HG03571 (cell line): ENCODE measurements at regions not wholly inside any gene's neighbourhood (a gene's known extent, or its start where the extent isn't known, plus 50 kb on each side); places are given as distances from the start of the nearest gene placed in this dataset.

Experiments
- ATAC-seq: cut with Tn5 transposase; IDR thresholded peaks from one replicate; pipeline ENCODE4 v1.9.1; 2021; ENCODE audit not compliant: unreplicated experiment

DNA sequence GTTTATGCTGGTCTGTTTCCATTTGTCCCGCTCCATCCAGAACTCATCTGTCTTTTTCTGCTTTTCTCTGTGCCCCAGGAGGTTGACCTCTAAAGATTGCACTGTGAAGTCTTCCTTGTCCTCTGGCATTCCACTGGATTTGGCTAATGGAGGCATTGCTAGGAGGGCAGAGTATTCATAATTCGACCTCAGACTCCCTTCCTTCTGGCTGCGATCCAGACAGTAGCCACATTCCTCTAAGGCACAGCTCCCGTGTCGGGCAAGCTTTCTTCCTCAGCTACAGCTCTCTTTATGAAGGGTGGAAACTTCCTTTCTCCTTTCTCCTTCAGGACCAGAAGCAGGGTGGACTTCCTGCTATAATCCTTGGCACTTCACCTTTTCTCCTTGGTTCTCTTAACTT lies 175.9 kb downstream of the BAMBI start:
- no peak for ATAC-seq

DNA sequence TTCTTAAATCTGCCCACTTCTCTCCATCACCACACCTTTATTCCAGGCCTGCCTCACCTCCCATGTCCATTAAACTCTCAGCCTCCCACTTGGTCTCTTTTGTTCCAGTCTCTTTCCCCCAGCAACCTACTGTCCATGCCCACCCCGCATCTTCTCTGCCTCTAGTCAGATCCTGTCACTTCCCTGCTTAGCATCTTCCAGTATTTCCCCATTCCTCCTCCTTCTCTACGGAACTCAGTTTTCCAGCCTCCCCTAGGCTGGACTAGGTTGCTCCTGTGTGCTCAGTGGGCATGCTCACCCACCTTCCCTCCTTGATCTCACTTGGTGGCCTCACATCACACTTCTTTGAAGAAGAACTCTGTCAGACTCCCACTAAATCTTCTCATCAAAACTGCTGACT lies 179.8 kb downstream of the BAMBI start:
- no peak for ATAC-seq

DNA sequence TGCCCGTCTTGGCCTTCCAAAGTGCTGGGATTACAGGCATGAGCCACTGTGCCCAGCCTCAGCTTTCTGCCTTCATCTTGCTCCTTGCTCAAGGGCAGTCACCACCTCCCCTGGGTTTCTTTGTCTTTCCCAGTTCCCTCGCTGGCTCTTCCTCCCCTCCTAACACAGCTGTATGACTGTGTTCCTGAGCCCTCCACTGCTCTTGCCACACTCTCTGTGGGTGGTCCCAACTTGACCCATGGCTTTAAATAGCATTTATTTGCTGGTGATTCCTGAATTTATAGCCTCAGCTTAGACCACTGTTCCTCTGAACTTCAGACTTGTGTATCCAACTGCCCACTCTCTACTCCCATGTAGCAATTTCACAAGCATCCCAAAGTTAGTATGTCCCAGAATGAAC lies 181.3 kb downstream of the BAMBI start:
- no peak for ATAC-seq

DNA sequence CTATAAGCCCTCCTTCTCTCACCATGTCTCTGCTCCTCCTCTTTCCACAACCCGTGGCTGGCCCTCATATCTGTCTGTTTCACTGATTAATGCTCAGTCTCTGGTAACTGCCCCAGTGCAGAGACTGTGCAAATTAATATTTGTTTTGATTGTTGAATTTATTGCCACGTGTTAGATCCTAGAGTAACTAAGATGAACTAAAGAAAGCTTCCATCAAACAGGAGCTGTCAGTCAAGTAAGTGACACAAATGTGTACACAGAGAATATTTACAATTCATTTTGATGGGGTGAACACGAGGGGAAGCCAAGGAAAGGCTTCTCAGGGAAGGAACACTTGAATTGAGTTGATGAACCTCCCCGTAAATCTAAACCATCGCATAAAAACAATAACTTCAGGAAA lies 182.5 kb downstream of the BAMBI start:
- no peak for ATAC-seq

DNA sequence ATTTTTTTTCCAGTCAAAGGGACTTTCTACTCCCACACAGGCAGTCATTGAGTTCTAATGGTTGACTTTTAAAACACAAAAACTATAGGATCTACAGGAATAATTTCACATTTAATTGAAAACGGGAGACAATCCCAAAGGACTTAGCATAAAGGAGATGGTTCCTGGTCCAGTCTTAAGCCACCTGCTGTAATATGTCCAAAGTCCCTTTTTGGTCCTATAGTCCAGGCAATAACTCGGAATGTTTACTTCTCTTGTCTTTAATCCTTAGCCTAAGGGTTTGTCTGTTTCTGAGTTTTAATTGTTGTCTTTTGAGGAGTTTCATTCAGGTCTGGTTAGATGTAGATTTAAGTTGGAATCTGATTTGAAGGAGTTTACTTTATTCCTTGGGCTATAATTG lies 184.9 kb downstream of the BAMBI start:
- no peak for ATAC-seq

DNA sequence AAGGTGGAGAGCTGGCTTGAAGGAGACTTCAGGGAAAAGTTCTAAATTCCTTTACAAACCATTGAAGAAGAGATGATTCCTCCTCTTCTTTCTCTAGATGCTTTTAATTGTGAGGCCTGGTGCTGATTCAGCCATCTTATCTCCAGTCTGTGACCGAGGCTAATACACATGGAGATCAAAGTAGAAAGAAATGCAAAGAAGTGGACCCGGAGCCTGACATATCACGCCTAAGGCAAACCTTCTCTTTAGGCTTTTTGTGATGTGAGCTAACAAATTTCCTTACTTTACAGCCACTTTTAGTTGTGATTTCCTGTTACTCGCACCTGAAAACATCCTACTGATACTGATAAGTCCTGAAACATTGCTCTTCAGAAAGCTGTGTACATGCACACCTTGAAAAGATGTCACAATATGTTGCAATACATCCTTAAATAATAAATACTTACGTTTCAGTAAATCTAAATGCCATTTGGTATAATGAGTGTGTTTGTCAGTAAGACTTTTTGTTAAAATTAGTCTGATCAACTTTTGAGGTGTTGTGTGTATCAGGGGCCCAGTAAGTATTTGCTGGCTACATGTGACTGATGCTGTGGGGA lies 192.4 kb downstream of the BAMBI start:
- ATAC-seq, result no peak

DNA sequence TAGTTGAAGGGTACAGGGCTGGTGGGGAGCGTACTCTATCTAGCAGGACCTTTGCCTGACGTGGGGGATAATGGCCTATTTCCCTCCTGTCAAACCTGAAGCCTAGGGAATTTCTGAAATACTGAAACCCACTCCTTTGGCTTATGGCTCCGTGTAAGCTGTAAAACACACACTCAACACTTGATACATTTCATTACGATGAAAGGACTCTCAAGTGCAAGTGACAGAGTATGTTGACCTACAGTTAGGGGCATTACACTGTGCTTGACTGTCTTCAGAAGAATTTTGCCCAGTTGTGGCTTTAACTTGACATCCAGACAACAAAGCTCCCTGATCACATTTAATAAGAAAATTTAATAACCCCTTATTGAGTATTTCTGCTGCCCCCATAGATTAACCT lies 194.3 kb downstream of the BAMBI start:
- no peak for ATAC-seq

DNA sequence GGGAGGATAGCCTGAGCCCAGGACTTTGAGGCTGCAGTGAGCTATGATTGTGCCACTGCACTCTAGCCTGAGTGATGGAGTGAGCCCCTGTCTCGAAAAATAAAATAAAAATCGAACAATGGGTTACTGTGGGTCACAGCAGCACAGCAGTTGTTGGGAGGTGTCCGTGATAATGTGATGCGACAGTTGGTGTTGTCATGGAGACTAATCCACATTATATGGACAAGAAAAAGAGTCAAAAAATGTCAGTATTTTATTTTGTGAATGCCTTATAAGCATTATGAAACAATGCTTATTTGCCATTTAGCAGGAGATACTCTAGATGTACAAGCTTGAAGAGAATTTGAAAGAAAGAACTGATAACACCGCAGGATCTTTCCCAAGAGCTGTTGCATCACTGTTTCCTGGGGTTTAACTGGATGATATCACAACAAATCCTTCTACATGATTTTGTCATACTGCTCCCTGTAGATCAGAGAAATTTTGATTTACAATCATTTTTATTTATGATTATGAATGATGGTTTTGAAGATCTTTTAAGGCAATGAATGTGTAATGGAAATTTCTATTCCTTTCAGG lies 195.4 kb downstream of the BAMBI start:
- ATAC-seq, result no peak

DNA sequence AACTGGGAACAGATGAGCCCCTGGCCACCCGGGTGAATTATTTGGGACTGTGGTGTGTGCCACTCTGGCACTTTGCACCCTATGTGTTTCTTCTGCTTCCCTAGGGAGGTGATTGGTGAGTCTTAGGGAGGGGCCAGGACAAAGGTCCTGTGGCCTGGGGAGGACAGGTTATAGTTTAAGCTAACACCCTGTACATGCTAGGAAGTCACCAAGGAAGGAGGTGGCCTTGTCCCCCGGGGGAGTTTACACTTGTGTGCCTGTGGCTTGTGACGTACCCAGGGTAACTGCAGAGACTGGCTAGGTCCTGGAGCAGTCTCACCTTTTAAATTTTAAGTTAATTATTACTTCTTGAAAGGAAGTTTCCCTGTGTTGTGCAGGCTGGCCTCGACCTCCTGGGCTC lies 196.2 kb downstream of the BAMBI start:
- ATAC-seq, result no peak

DNA sequence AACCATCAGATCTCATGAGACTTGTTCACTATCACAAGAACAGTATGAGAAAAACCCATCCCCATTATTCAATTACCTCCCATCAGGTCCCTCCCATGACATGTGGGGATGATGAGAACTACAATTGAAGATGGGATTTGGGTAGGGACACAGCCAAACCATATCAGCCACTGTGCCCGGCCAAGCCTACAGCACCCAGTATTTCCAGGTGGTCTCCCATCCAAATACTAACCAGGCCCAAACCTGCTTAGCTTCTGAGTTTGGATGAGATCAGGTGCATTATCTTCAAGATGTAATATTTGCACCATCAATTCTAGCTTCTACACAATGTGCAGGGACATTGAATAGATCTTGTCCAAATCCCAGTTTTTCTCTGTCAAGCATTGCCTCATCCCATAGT lies 196.9 kb downstream of the BAMBI start:
- no peak for ATAC-seq

DNA sequence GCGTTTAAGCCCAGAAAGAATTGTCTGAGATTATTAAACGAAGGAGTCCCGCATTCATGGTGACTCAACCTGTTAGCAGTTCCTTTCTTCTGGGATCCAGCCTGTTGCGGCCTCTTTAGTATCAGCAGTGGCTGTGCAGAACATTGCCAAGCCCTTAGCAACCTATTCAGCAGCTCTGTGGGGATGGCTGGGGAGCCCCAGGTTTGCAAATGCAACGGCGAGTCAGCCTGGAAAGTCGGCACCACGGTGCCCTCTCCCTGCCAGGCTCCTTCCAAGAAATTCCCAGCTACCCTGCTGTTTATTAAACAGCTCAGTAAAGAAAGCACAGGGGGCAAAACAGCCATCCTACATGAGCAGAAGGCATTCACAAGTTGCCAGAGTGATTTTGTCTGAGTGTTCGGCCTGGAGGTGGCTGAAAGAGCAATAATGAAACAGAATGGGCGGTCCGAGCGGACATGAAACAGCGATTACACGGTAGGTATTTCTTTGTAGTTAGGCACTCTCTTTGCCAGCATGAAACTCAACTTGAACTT lies 198.3 kb downstream of the BAMBI start:
- no peak for ATAC-seq

DNA sequence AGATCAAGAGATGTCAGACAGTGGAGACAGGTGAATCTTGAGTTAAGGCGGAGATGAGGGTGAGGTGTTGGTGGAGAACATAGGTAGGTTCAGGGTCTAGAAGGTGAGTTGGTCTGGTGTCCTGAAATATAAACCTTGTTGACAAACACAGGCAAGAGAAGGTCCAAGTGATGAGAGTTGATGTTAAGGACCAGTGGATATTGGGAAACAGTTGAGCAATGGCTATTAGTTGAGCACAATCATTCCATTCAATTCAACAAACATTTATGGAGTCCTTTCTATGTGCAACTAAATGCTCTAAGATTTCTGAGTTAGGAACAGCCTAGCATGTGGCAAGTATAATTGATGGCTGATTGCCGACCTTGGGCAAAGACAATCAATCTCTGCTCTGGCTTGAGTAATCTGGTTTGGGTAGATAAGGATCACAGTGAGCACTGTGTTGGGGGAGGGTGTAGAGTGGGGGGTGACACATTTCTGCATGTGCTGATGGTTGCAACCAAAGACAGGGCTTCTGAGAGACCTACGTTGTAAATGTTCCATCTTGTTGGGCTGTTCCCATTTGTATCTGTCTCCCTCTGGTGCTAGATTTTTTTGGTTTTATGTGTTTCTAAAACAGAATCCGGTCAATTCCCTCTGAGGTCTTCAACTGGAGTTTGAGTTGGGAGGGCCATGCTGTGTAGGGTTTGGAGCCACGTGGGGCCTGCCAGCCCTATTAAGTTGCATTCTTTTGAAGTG lies 201.1 kb downstream of the BAMBI start:
- ATAC-seq, result no peak

DNA sequence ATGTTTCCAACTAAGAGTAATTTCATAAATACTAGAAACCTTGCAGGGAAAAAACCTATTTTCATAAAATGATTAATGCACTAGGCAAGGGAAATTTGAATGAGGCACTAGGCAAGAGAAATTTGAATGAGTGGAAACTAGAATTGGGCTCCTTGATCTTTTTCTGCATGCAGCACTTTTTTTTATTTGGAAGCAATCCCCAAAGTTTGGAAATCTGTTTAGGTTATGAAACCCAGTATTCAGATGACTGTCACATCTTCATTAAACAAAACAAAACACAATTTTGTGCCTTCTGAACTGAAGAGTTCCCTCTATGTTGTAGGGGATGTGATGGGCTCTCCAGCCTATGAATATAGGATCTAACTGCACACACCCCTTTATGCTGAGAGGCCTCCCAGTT lies 201.9 kb downstream of the BAMBI start:
- no peak for ATAC-seq

DNA sequence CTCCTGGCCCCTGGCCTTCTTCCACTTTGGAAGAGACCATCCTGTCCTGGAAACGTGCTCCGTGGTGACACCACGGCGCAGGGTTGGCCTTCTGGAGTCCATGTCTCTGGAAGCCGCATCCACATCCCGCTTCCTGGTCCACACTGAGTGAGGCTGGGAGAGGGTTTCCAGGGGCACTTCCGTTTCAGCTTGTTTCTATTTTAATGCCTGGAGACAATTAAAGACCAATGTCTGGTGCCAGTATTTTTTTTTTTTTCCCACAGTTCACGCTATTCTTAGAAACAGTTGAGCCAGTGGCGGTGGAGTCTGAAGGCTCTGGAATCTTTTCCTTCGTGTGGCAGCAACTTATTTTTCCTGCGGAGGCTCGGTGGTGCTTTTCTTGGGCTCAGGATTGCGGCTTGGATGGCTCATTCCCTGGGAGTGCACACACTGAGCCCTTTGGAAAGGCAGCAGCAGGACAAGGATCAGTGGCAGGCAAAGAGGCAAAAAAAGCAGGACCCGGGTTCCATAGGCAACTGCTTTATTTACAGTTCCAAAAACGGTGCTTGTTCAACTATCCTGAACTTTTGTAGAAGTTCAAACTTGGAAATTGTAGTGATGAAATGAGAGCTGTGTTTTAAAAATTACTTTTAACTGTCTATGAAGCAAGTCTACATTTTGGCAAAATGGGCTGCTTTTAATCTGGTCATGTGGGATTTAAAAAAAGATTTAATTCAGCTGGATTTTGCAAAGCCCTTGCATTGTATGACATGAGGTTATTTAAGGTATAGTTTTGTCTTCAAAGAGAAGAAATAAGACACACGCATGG lies 202.8 kb downstream of the BAMBI start:
- no peak for ATAC-seq

DNA sequence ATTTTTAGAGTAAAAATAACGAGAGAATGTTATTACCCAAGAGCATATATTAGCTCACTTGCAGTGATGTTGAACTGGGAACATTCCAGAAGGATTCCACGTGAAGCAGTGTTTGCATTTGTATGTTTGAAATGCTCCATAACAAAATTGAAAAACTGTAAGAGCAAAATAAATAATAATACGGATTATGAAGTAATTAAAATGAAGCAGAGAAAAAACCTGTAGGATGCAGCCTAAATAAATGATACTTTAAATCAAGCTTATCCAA lies 203.3 kb downstream of the BAMBI start:
- ATAC-seq, result no peak

DNA sequence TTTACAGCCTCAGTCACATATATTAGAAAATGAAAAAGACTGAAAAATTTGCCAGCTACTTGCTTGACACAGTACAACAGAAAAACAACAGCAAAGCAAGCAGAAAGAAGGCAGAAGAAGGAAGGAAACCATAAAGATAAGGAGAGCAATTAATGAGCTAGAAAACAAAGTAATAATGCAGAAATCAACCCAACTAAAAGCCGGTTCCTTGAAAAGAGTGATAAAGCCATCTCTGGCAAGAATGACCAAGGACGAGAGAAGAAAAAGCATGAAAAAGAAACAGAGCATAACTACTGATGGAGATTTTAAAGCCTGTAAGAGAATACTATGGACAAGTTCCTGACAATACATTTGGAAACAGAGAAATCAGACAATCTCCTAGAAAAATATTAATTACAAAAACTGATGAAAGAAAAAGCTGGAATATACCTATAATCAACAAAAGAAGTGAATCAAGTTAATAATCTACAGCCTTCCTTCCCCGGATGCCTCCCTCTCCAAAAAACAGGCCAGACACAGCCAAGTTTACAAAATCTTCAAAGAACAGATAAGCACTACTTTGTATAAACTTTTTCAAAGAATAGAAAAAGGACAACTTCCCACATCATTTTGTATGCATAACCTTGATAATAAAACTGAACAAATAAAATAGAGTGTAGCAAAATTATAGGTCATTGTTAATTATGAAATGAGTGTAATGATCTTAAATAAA lies 204.0 kb downstream of the BAMBI start:
- no peak for ATAC-seq

DNA sequence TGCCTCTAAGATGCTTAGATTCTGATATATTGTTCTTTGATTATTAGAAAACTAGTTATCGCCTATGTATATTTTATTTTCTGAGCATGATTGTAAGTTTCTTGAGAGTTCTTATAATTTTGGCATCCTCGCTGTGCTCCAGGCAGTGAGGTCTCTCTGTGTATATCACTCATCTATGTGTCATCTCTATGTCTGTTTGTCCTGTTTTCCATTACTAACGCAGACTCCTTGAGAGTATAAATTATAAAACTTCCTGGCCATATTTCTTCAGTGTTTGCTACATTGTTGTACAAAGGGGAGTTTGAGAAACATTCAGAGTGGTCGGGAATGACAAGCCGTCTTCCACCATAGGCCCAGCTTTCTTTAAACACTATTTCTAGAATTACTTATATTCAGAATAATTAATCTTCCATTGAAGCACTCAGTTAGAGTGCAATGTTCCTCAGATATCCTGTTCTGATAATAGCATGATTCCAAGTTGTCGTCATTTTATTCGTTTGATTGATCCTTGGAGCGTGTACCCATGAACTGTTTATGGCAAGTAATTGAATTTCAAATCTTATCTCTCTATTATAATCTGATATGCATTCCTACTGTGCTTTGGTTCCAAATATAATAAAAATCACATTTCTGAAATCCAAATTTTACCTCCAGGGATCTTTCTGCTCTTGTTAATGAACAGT lies 206.6 kb downstream of the BAMBI start:
- no peak for ATAC-seq

DNA sequence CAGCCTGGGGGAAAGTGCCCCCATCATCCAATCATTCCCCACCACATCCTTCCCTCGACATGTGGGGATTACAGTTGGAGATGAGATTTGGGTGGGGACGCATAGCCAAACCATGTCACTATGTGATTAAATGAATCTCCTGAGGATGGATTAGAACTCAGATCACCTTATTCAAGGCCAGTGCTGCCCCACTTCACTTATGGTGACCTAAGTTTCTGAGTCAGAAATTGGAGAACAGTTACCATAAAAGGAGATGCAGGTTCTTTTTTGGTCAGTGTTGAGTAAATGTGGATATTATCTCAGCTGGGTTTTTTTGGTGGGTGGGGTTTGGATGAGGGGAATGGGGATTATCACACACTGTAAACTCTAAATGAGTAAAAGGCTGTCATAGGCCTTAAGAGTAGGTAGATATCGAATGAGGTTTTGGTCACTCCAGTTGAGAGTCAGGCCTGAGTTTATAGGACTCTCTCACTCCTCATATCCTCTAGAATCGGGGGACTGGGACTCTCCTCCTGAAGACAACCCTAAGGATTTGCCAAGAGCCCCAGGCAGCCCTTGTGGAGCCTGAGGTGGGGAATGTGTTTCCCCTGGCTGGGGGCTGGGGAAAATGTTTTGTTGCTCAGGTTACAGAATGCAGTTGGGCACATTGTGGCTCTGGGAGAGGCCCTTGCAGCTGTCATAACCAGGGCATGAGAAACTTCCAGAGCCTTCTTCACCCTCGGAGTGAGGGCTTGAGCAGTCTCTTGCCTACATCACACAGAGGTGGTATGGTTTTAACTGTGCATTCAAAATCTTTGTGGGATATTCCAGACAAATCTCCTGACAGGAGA lies 213.0 kb downstream of the BAMBI start:
- no peak for ATAC-seq

DNA sequence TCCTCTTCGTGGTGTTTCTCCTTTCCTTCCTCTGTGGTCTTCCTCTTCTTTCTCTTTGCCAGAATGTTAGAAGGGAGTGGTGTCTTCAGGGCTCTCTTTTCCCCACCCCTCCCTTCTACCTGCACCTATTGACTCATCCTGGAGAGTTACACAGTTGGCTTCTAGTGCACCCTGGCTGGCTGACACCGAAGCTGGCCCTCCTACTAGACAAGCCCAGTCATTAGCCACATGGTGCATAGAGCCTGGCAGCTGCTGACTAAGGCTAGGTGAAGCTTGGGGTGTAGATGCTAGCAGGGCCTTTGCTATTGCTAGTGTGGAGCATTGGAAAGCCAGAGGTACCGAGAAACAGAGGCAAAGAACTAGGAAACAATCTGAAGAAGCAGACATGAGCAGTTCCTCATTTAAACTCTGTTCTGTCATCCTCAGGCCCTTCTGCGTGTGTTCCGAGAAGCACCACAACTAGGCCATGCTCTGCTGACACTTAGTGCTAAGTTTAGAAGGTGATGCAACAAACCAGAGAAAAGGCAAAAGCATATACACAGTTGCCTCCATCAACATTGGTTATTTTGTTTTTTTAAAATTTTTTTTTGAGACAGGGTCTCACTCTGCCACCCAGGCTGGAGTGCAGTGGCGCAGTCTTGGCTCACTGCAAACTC lies 213.9 kb downstream of the BAMBI start:
- no peak for ATAC-seq
